H9 (cell line): ENCODE measurements at regions not wholly inside any gene's neighbourhood (a gene's known extent, or its start where the extent isn't known, plus 50 kb on each side); places are given as distances from the start of the nearest gene placed in this dataset.

Experiments used
- DNase-seq: peaks from one replicate; pipeline ENCODE4 v3.0.0-alpha.2; 2017
- H2AFZ ChIP-seq: one replicate; pipeline ENCODE4 v1.6.1; 2013; ENCODE audit warnings: mild to moderate bottlenecking, low read length, control low read depth, moderate library complexity
- H2AK5ac ChIP-seq: 2 replicates; pipeline ENCODE4 v1.6.1; 2013; ENCODE audit warnings: low read length, control low read depth, mixed read lengths; ENCODE audit not compliant: insufficient read length
- H2BK120ac ChIP-seq: one replicate; pipeline ENCODE4 v1.6.1; 2013; ENCODE audit warnings: low read depth, mild to moderate bottlenecking, low read length, control low read depth, inconsistent platforms; ENCODE audit not compliant: poor library complexity, severe bottlenecking
- H2BK12ac ChIP-seq: 2 replicates; pipeline ENCODE4 v1.6.1; 2013; ENCODE audit warnings: low read length, control low read depth, mixed read lengths, low read depth; ENCODE audit not compliant: insufficient read length
- H2BK15ac ChIP-seq: 2 replicates; pipeline ENCODE4 v1.6.1; 2013; ENCODE audit warnings: low read depth, low read length, control low read depth
- H2BK20ac ChIP-seq: one replicate; pipeline ENCODE4 v1.6.1; 2013; ENCODE audit warnings: low read depth, mild to moderate bottlenecking, low read length, control low read depth, inconsistent platforms; ENCODE audit not compliant: poor library complexity, severe bottlenecking
- H2BK5ac ChIP-seq: 2 replicates; pipeline ENCODE4 v1.6.1; 2013; ENCODE audit warnings: low read length, control low read depth, mixed read lengths; ENCODE audit not compliant: insufficient read length
- H3K14ac ChIP-seq: 2 replicates; pipeline ENCODE4 v1.6.1; 2013; ENCODE audit warnings: low read length, control low read depth; ENCODE audit not compliant: insufficient read depth
- H3K18ac ChIP-seq: 2 replicates; pipeline ENCODE4 v1.6.1; 2013; ENCODE audit warnings: low read depth, mild to moderate bottlenecking, mixed read lengths, low read length, control low read depth; ENCODE audit not compliant: insufficient read length
- H3K23ac ChIP-seq: 2 replicates; pipeline ENCODE4 v1.6.1; 2013; ENCODE audit warnings: low read length, control low read depth, mixed read lengths, low read depth; ENCODE audit not compliant: insufficient read length
- H3K23me2 ChIP-seq: 2 replicates; pipeline ENCODE4 v1.6.1; 2013; ENCODE audit warnings: low read depth, mild to moderate bottlenecking, mixed read lengths, low read length, control low read depth; ENCODE audit not compliant: insufficient read length, poor library complexity, severe bottlenecking
- H3K27ac ChIP-seq: 2 replicates; pipeline ENCODE4 v1.5.1; 2013; ENCODE audit warnings: low read length, control low read depth, mixed read lengths, low read depth; ENCODE audit not compliant: insufficient read length
- H3K27me3 ChIP-seq: 2 replicates; pipeline ENCODE4 v1.6.1; 2013; ENCODE audit warnings: low read length, control low read depth, inconsistent platforms; ENCODE audit not compliant: insufficient read depth
- H3K4ac ChIP-seq: 2 replicates; pipeline ENCODE4 v1.6.1; 2013; ENCODE audit warnings: low read depth, mild to moderate bottlenecking, control low read depth, inconsistent platforms, low read length, moderate library complexity
- H3K4me1 ChIP-seq: 2 replicates; pipeline ENCODE4 v1.6.1; 2013; ENCODE audit warnings: low read length, control low read depth, inconsistent platforms; ENCODE audit not compliant: insufficient read depth
- H3K4me2 ChIP-seq: 2 replicates; pipeline ENCODE4 v1.6.1; 2013; ENCODE audit warnings: low read length, control low read depth, mixed read lengths; ENCODE audit not compliant: insufficient read length, insufficient read depth
- H3K56ac ChIP-seq: 2 replicates; pipeline ENCODE4 v1.6.1; 2013; ENCODE audit warnings: low read depth, mild to moderate bottlenecking, mixed read lengths, low read length, control low read depth; ENCODE audit not compliant: insufficient read length
- H3K79me1 ChIP-seq: 2 replicates; pipeline ENCODE4 v1.6.1; 2013; ENCODE audit warnings: low read depth, mild to moderate bottlenecking, moderate library complexity, low read length, control low read depth, inconsistent platforms; ENCODE audit not compliant: insufficient read depth, poor library complexity, severe bottlenecking
- H3K79me2 ChIP-seq: 2 replicates; pipeline ENCODE4 v1.6.1; 2013; ENCODE audit warnings: low read length, control low read depth, inconsistent platforms; ENCODE audit not compliant: insufficient read depth
- H3K9ac ChIP-seq: 2 replicates; pipeline ENCODE4 v1.6.1; 2013; ENCODE audit warnings: low read length, control low read depth, mixed read lengths; ENCODE audit not compliant: insufficient read length; ENCODE audit errors: extremely low read depth
- H3K9me3 ChIP-seq: one replicate; pipeline ENCODE4 v1.6.1; 2013; ENCODE audit warnings: low read depth, low read length, inconsistent platforms; ENCODE audit not compliant: control insufficient read depth
- H3T11ph ChIP-seq: one replicate; pipeline ENCODE4 v1.6.1; 2013; ENCODE audit warnings: mild to moderate bottlenecking, low read length, control low read depth, inconsistent platforms
- H4K20me1 ChIP-seq: one replicate; pipeline ENCODE4 v1.6.1; 2013; ENCODE audit not compliant: control insufficient read depth, insufficient read length, insufficient read depth
- H4K5ac ChIP-seq: 2 replicates; pipeline ENCODE4 v1.6.1; 2013; ENCODE audit warnings: low read depth, mild to moderate bottlenecking, mixed read lengths, low read length, control low read depth; ENCODE audit not compliant: insufficient read length
- H4K8ac ChIP-seq: replicated peaks from 2 replicates; pipeline ENCODE4 v1.6.1; 2013; ENCODE audit warnings: low read length, control low read depth, mixed read lengths, low read depth; ENCODE audit not compliant: insufficient read length
- H4K91ac ChIP-seq: 2 replicates; pipeline ENCODE4 v1.6.1; 2013; ENCODE audit warnings: low read depth, mild to moderate bottlenecking, moderate library complexity, mixed read lengths, low read length, control low read depth; ENCODE audit not compliant: insufficient read length
- H3K27ac Mint-ChIP-seq, 3 experiments: 2 replicates in 2 of 3; 3 replicates in 1 of 3; pipeline ENCODE4 v1.8.0; 2020 to 2021; ENCODE audit warnings: mixed read lengths in 3 of 3, mild to moderate bottlenecking in 1 of 3, moderate library complexity in 1 of 3
- H3K27me3 Mint-ChIP-seq: 2 replicates; pipeline ENCODE4 v1.8.0; 2021; ENCODE audit warnings: low read depth, mild to moderate bottlenecking, moderate library complexity, mixed read lengths
- H3K36me3 Mint-ChIP-seq, 3 experiments: 2 replicates in 2 of 3; 3 replicates in 1 of 3; pipeline ENCODE4 v1.8.0; 2020 to 2021; ENCODE audit warnings: low read depth in 3 of 3, mixed read lengths in 3 of 3; ENCODE audit not compliant: insufficient read depth in 1 of 3
- H3K4me1 Mint-ChIP-seq, 2 experiments: 2 replicates each; pipeline ENCODE4 v1.8.0; 2020; ENCODE audit warnings: mixed read lengths in 2 of 2
- H3K4me3 Mint-ChIP-seq, 2 experiments: 2 replicates in 1 of 2; 3 replicates in 1 of 2; pipeline ENCODE4 v1.8.0; 2020 to 2021; ENCODE audit warnings: mild to moderate bottlenecking in 2 of 2, mixed read lengths in 2 of 2, moderate library complexity in 1 of 2
- H3K9me3 Mint-ChIP-seq, 2 experiments: 2 replicates in 1 of 2; 3 replicates in 1 of 2; pipeline ENCODE4 v1.8.0; 2020; ENCODE audit warnings: mild to moderate bottlenecking in 2 of 2, mixed read lengths in 2 of 2, moderate library complexity in 1 of 2
- CTCF ChIP-seq: fragments of 200-600 bp; sonication (generic); conservative IDR thresholded peaks from 3 replicates; pipeline ENCODE4 v1.8.0; 2021; ENCODE audit warnings: antibody characterized with exemption, mild to moderate bottlenecking
- WGBS: extraction: QIAGEN DNeasy Blood & Tissue Kit; methylation state at CpG from one replicate; pipeline ENCODE4 v1.1.7; 2013; ENCODE audit warnings: missing lambda C conversion rate, low lambda C conversion rate, mixed read lengths; ENCODE audit not compliant: insufficient read length; ENCODE audit errors: extremely low coverage; 5-methylcytosine and 5-hydroxymethylcytosine counted together

DNA sequence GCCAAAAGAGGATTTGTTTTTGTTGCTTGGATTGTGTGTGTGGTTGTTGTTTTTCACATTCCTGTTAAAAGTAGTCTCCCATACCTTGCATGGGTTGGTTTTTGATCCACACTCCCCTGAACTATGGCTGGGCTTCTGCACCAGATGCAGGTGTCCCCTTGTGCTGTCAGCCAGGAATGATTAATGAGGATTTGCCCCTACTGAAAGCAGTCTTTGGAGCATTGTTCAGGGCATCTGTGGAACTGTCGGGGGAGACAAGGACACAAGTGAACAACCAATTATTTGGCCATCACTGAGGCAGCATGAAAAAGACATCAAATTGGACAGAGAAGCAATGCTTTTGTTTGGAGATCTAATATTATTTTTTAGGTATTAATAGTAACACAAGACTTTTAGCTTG is 373.2 kb upstream of the MMS22L start:
- H3K18ac ChIP-seq, result no peak overlapping the region
- no CpG with 5 or more reads among the region's 1 CpG for WGBS
- H3K9ac ChIP-seq, result no peak overlapping the region
- H2BK120ac ChIP-seq, result no peak overlapping the region
- H2AK5ac ChIP-seq, result no peak overlapping the region
- H3K23me2 ChIP-seq, result no peaks in the 10 kb centered on the region
- no peak overlapping the region for H3K4ac ChIP-seq
- no peaks in the 10 kb centered on the region for H3K79me1 ChIP-seq
- no peak for TF ChIP-seq CTCF
- peak overlapping the region in 1 of 3 experiments; percentile 28; a peak in 1 of 7 replicates for H3K27ac Mint-ChIP-seq
- no peak overlapping the region for H3T11ph ChIP-seq
- no peaks in the 10 kb centered on the region for H3K27me3 Mint-ChIP-seq
- H3K36me3 Mint-ChIP-seq, result no peaks in the 10 kb centered on the region
- no peak overlapping the region for H3K56ac ChIP-seq
- H3K9me3 Mint-ChIP-seq, result no peaks in the 10 kb centered on the region
- no peak overlapping the region for H3K4me2 ChIP-seq
- H3K27me3 ChIP-seq, result no peaks in the 10 kb centered on the region
- no peak overlapping the region for H2BK12ac ChIP-seq
- H3K4me1 Mint-ChIP-seq, result peaks cover 12% of the 10 kb centered on the region in 2 experiments
- H3K9me3 ChIP-seq, result no peaks in the 10 kb centered on the region
- no peak overlapping the region for H2AFZ ChIP-seq
- H3K14ac ChIP-seq, result no peak overlapping the region
- no peak overlapping the region for H3K27ac ChIP-seq
- no peaks in the 10 kb centered on the region for H3K79me2 ChIP-seq
- H2BK15ac ChIP-seq, result no peak overlapping the region
- H4K20me1 ChIP-seq, result no peaks in the 10 kb centered on the region
- H3K4me3 Mint-ChIP-seq, result no peak overlapping the region
- H4K5ac ChIP-seq, result no peak overlapping the region
- no peak overlapping the region for H4K91ac ChIP-seq
- H2BK20ac ChIP-seq, result no peak overlapping the region
- no peak for DNase-seq
- no peak overlapping the region for H2BK5ac ChIP-seq
- no peaks in the 10 kb centered on the region for H3K4me1 ChIP-seq
- no peak overlapping the region for H3K23ac ChIP-seq
- no peak overlapping the region for H4K8ac ChIP-seq
